ENCODE measurements at regions not wholly inside any gene's neighbourhood (a gene's known extent, or its start where the extent isn't known, plus 50 kb on each side); places are given as distances from the start of the nearest gene placed in this dataset.

- BruUV-seq (replicated peaks) = no TSS peak
- in situ Hi-C loops (cut with MboI) = no loop called here
These were observed 59.8 kb downstream of the XCL1 start for GRCh38 chr1:168636200-168636599.

More at GRCh38 chr1:168636200-168636599, 59.8 kb downstream of the XCL1 start:
- H3K4me2 ChIP-seq (ENCODE audit: control insufficient read depth, insufficient read depth) = no peak overlapping the region
- ChIA-PET SMC1A (ENCODE audit: uncharacterized antibody, unreplicated experiment) (interaction anchor here (0.7 to 4.3 kb wide), 40 partner anchors 10 to 724 kb away, joined by 3 to 72 read pairs (median 5); no protein-coding TSS in a partner anchor), POLR2A (interaction anchor here (0.8 kb wide), 1 partner anchor 713 kb away, joined by 3 read pairs; no protein-coding TSS in a partner anchor), CTCF (interaction anchor here (0.6 to 5.6 kb wide), 49 partner anchors 9 to 747 kb away, joined by 3 to 112 read pairs (median 4); partner anchors contain the start of genes BLZF1 and NME7), RAD21 (ENCODE audit: unreplicated experiment) (interaction anchor here (0.6 to 3.4 kb wide), 20 partner anchors 9 to 712 kb away, joined by 3 to 58 read pairs (median 6); no protein-coding TSS in a partner anchor)
- no peak overlapping the region for H3K4me3 ChIP-seq
- H4K20me1 ChIP-seq (ENCODE audit: control insufficient read depth, insufficient read depth) = no peaks in the 10 kb centered on the region
- TF ChIP-seq RAD21 (IDR thresholded peaks at IDR 0.05; ENCODE audit: insufficient read depth, low read depth, low read length) (peak; percentile 39), MEF2A (IDR thresholded peaks at IDR 0.05; ENCODE audit: insufficient read depth, low read depth, low read length) (no peak), RAD51 (IDR thresholded peaks at IDR 0.05) (no peak)
- TF ChIP-seq, protein P1, sequence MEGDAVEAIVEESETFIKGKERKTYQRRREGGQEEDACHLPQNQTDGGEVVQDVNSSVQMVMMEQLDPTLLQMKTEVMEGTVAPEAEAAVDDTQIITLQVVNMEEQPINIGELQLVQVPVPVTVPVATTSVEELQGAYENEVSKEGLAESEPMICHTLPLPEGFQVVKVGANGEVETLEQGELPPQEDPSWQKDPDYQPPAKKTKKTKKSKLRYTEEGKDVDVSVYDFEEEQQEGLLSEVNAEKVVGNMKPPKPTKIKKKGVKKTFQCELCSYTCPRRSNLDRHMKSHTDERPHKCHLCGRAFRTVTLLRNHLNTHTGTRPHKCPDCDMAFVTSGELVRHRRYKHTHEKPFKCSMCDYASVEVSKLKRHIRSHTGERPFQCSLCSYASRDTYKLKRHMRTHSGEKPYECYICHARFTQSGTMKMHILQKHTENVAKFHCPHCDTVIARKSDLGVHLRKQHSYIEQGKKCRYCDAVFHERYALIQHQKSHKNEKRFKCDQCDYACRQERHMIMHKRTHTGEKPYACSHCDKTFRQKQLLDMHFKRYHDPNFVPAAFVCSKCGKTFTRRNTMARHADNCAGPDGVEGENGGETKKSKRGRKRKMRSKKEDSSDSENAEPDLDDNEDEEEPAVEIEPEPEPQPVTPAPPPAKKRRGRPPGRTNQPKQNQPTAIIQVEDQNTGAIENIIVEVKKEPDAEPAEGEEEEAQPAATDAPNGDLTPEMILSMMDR (IDR thresholded peaks at IDR 0.05 in 2 of 3, conservative IDR thresholded peaks at IDR 0.05 in 1 of 3; ENCODE audit: control insufficient read depth in 2 of 3, extremely low read depth in 1 of 3, insufficient read depth in 1 of 3, low read depth in 3 of 3, low read length in 3 of 3) = peak in 1 of 3 experiments; percentile 36; a peak in 1 of 6 replicates
- no peaks in the 10 kb centered on the region for H3K9me3 ChIP-seq (replicated peaks; ENCODE audit: control insufficient read depth, insufficient read depth, low read length)
- FAIRE-seq (no peak), DNase-seq (ENCODE audit: low read depth, low spot score) (no peak), ATAC-seq (peak; percentile 49; the same call in 1 of the 3 replicates)
- no peak overlapping the region for H3K9ac ChIP-seq (ENCODE audit: control insufficient read depth, insufficient read depth, low read length)
- H3K27ac ChIP-seq (ENCODE audit: control insufficient read depth, insufficient read depth) = no peak overlapping the region
- no peak overlapping the region for H2AFZ ChIP-seq (ENCODE audit: control insufficient read depth, low read depth, low read length)
- WGBS (ENCODE audit: insufficient coverage, insufficient replicate concordance, low lambda C conversion rate, missing lambda C conversion rate) = 0% methylated on average over 1 of the region's 1 CpG
- intact Hi-C loops (cut with micrococcal nuclease; ENCODE audit: unreplicated experiment) = loop anchor here (2.0 to 5.0 kb wide), 3 partner anchors 473 to 713 kb away; no protein-coding TSS in a partner anchor
- no peaks in the 10 kb centered on the region for H3K36me3 ChIP-seq (ENCODE audit: control insufficient read depth in 2 of 2, insufficient read depth in 2 of 2, low read length in 1 of 2)
- H3K79me2 ChIP-seq (ENCODE audit: control insufficient read depth, insufficient read depth, low read length) = no peaks in the 10 kb centered on the region
- H3K4me1 ChIP-seq (ENCODE audit: control insufficient read depth, insufficient read depth, low read length) = no peaks in the 10 kb centered on the region
- no peaks in the 10 kb centered on the region for H3K27me3 ChIP-seq (replicated peaks in 1 of 2; ENCODE audit: control insufficient read depth in 2 of 2, insufficient read depth in 2 of 2, low read length in 1 of 2)
